ENCODE measurements at regions not wholly inside any gene's neighbourhood (a gene's known extent, or its start where the extent isn't known, plus 50 kb on each side); places are given as distances from the start of the nearest gene placed in this dataset.
"Not testable (repeated sequence)": the region's sequence is repeated elsewhere in the genome, so short reads cannot be mapped to it uniquely, and the experiment has no call there.

- no peak for TF ChIP-seq MYC (IDR thresholded peaks at IDR 0.05; ENCODE audit: low read depth, low read length)
- no peak for TF ChIP-seq POLR2A (IDR thresholded peaks at IDR 0.05; ENCODE audit: extremely low read depth, insufficient read length)
- no peak for TF ChIP-seq CTCF (IDR thresholded peaks at IDR 0.05; ENCODE audit: low read depth, low read length)
- TF ChIP-seq MAX (IDR thresholded peaks at IDR 0.05; ENCODE audit: low read depth, low read length), result no peak
- no peak for DNase-seq (ENCODE audit: low read depth)
- no peak overlapping the region for H3K4me3 ChIP-seq (ENCODE audit: low read depth, low read length)
Observed at GRCh38 chr3:56926243-56926946, 124.6 kb upstream of the ARHGEF3 start.

- H3K4me3 ChIP-seq (ENCODE audit: low read depth, low read length); DNase-seq (ENCODE audit: low read depth): not testable (repeated sequence)
Observed at GRCh38 chr3:56924700-56925099, 123.0 kb upstream of the ARHGEF3 start.

- DNase-seq (ENCODE audit: low read depth), result no peak
- no peak overlapping the region for H3K4me3 ChIP-seq (ENCODE audit: low read depth, low read length)
- TF ChIP-seq MAX (IDR thresholded peaks at IDR 0.05; ENCODE audit: low read depth, low read length) (no peak), CTCF (IDR thresholded peaks at IDR 0.05; ENCODE audit: low read depth, low read length) (no peak), POLR2A (IDR thresholded peaks at IDR 0.05; ENCODE audit: extremely low read depth, insufficient read length) (no peak), MYC (IDR thresholded peaks at IDR 0.05; ENCODE audit: low read depth, low read length) (no peak)
Observed at GRCh38 chr3:56923526-56924224, 121.9 kb upstream of the ARHGEF3 start.

- TF ChIP-seq MYC (IDR thresholded peaks at IDR 0.05; ENCODE audit: low read depth, low read length) (no peak), POLR2A (IDR thresholded peaks at IDR 0.05; ENCODE audit: extremely low read depth, insufficient read length) (no peak), CTCF (IDR thresholded peaks at IDR 0.05; ENCODE audit: low read depth, low read length) (no peak), MAX (IDR thresholded peaks at IDR 0.05; ENCODE audit: low read depth, low read length) (no peak)
- no peak for DNase-seq (ENCODE audit: low read depth)
- no peak overlapping the region for H3K4me3 ChIP-seq (ENCODE audit: low read depth, low read length)
Observed at GRCh38 chr3:56921573-56922453, 120.1 kb upstream of the ARHGEF3 start.

- no peak for TF ChIP-seq MAX (IDR thresholded peaks at IDR 0.05; ENCODE audit: low read depth, low read length)
- no peak for TF ChIP-seq CTCF (IDR thresholded peaks at IDR 0.05; ENCODE audit: low read depth, low read length)
- TF ChIP-seq POLR2A (IDR thresholded peaks at IDR 0.05; ENCODE audit: extremely low read depth, insufficient read length), result no peak
- no peak for TF ChIP-seq MYC (IDR thresholded peaks at IDR 0.05; ENCODE audit: low read depth, low read length)
- no peak for DNase-seq (ENCODE audit: low read depth)
- H3K4me3 ChIP-seq (ENCODE audit: low read depth, low read length), result no peak overlapping the region
Observed at GRCh38 chr3:56919797-56920195, 118.0 kb upstream of the ARHGEF3 start.

Measured in NB4 (cell line).